ENCODE measurements at regions not wholly inside any gene's neighbourhood (a gene's known extent, or its start where the extent isn't known, plus 50 kb on each side); places are given as distances from the start of the nearest gene placed in this dataset.
"Not testable (repeated sequence)": the region's sequence is repeated elsewhere in the genome, so short reads cannot be mapped to it uniquely, and the experiment has no call there.

DNA sequence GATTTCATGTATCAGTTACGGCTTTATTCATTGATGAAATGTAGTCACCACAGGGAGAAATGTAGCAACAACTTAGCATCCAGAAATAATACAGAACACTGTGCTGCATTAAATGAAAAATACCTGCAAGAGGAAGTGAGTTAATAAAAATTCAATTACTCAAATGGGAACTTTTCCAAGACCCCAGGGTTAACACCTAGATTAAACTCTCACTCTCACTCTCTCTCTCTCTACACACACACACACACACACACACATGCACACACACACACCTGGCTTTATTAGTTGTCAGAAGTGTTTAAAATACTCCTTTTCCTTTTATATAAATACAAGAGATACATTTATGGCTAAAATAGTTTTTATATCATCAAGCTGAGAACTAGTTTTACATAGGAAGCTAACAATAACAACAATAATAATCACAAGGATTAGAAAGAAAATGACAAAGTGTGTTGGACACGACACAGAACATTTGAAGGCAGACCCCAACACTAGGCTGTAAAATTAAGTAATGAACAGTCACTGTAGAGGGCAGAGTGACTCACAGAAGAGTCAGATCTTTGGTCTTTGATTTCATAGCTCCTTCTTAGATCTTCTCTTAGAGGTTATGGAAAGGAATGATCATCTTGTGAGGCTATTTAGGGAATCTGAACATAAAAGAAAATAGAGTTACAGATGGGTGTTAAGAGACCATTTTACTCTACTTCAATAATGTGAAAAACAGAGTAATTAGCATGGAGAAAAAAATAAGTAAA lies 1266.0 kb upstream of the ADGRL2 start:
- DNase-seq = no peak

GRCh38 chr1:80533775-80534334 lies 1266.9 kb upstream of the ADGRL2 start:
- DNase-seq = no peak

GRCh38 chr1:80533093-80533492 lies 1267.6 kb upstream of the ADGRL2 start:
- no peak for DNase-seq

DNA sequence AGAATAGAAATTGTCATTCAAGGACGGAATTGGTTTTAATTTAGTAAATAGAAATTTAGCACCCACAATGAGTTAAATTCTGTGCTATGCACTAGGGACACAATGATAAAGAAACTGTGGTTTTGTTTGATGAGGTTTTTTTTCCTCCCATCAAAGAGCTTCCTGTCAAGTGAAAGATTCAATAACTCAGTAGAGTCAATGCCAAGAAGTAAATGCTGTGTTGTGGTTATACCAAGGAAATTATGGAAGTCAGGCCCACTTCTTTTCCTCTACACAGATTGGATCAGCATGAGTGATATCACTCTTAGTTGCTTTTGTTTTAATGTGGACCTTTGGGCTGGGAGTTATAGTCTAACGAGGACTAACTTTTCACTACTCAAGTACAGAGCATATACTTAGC lies 1269.6 kb upstream of the ADGRL2 start:
- no peak for DNase-seq

- no peak for DNase-seq
Measured at GRCh38 chr1:80529546-80529945, 1271.2 kb upstream of the ADGRL2 start.

DNA sequence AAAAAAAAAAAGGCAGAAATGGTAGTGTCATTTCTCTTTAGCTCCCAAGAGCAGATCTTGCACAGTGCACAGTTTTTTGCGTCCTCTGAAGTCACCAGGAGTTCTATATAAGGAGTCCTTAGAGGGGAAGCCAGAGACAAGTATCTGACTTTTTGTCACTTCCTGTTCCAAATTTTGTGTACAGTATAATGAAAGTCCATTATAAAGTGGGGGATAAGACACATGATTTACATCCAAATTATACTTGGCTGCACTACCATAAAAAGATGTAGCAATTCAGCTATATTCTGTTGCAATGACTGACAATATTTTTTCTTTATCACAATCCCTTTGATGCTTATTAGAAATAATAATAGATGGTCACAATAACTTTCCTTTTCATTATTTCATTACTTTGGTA lies 1276.9 kb upstream of the ADGRL2 start:
- peak; percentile 25 to 42 for DNase-seq

DNA sequence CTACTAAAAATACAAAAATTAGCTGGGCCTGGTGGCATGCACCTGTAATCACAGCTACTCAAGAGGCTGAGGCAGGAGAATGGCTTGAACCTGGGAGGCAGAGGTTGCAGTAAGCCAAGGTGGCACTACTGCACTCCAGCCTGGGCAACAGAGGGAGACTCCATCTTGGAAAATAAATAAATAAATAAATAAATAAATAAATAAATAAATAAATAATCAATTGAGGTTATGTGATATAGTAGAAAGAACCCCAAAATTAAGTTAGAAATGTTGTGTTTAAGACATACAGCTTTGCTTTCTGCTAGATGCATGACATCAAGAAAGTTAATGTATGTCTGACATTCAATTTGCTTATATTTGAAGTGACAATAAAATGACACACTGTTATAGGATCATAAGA lies 1277.7 kb upstream of the ADGRL2 start:
- not testable (repeated sequence) for DNase-seq

- no peak for DNase-seq
Measured at GRCh38 chr1:80520949-80521348, 1279.8 kb upstream of the ADGRL2 start.

GRCh38 chr1:80517062-80517461 lies 1283.7 kb upstream of the ADGRL2 start:
- DNase-seq = no peak

DNA sequence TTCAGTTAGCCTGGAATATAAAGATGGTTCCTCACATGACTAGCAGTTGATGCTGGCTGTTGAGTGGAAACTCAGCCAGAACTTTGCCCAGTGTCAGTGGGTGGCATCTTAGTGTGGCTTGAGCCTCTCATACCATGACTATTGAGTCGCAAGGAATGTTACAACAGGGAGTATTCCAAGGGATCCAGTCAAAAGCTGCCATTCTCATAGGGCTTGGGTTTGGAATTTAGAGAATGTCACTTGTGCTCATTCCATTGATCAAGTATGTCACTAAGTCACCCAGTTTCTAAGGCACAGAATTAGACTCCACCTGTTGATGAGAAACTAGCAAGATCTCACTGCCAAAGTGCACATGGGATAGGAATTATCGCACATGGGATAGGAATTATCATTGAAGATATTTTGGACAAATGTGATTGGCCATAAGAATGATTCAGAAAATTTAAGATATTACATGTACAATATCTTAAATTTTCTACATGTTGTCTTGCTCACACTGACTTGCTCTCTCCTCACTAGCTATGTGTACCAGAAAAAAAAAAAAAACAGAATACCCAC lies 1290.7 kb upstream of the ADGRL2 start:
- DNase-seq = no peak

DNA sequence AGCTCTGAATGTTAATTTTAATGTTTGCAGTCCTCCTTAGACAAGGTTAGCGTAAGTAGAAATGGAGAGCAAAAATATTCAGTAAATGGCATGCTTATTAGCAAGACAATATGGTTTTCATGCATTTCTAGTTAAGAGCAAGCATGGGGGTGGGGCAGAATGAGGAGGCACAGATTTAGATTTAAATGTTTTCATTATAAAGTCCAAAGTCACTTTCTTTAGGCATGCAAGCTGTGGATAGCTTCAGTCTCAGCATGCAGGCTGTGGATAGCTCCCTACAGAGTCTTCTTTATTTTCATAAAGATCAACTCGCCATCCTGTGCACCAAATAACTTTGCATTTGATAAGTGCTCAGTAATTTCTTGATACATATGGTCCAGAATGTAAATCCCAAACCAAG lies 1294.5 kb upstream of the ADGRL2 start:
- DNase-seq = no peak

GRCh38 chr1:80498673-80499072 lies 1302.1 kb upstream of the ADGRL2 start:
- peak; percentile 35 to 40 for DNase-seq

- DNase-seq = no peak
Measured at GRCh38 chr1:80495806-80496205, 1304.9 kb upstream of the ADGRL2 start.

DNA sequence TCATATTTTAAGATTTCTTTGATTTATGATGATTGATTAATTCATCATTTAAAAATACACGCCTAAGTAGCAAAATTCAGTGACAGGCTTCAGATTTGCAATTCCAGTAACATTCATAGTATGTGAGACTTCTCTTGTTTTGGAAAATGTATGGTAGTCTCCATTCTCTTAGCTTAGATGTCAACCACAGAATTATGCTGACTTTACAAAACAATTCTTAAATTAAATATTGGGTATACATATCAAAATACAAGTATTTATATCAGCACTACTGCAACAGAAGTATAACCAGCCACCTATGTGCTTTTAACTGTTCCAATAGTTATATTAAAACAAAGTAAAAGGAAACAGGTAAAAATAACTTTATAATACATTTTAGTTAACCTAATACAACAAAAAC lies 1328.6 kb upstream of the ADGRL2 start:
- DNase-seq = no peak

DNA sequence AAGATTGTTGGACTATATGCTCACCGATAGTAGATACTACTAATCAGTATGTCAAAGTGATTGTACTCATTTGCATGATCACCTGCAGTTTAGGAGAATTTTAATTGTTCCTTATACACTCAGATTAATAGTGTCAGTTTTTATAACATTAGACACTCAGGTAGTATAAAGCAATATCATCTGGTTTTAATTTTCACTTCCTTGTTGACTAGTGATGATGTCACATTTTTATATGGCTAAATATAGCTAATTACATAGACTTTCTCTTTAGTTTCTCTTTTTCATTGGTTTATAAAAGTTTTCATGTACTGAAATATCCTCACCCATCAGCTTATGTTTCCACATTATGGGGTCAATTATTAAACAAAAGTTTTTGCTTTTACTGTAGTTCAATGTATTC lies 1332.4 kb upstream of the ADGRL2 start:
- DNase-seq = no peak

DNA sequence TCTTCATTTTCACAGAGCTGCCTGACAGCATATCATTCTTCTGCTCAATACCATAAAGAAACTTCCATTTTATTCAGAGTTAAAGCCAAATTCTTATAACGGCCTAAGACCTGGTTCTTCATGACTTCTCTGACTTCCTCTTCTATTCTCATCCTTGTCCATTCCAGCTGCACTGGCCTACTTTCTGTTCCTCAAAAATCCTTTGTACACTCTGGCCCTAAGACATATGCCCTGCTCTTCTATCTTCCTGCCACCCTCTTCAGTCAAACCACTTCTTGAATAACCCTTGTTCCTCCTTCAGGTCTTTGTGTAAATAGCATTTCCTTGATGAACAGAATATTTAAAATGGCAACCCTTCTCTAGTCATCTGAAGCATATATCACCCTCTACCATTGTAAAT lies 1338.7 kb upstream of the ADGRL2 start:
- DNase-seq = no peak

- DNase-seq = no peak
Measured at GRCh38 chr1:80457409-80457808, 1343.3 kb upstream of the ADGRL2 start.

DNA sequence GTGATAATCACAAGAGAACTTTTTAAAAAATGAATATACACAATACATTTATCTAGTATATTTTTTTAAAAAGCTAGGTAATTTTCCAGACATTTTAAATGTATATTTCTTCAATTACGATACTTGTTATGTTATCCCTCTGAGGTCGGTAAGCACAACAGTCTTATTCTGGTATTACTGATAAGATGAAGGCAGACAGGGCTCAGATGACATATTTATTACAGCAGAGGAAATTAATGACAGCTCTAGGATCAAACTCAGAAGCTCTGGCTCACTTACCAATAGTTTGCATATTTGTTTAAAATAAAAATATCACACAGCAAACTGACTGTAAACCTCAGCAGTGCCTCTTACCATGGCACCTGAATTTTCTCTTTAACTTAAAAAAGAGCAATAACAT lies 1347.0 kb upstream of the ADGRL2 start:
- no peak for DNase-seq

- no peak for DNase-seq
Measured at GRCh38 chr1:80450711-80451110, 1350.0 kb upstream of the ADGRL2 start.

- DNase-seq = no peak
Measured at GRCh38 chr1:80448081-80448480, 1352.7 kb upstream of the ADGRL2 start.

GRCh38 chr1:80447526-80447925 lies 1353.2 kb upstream of the ADGRL2 start:
- no peak for DNase-seq

- no peak for DNase-seq
Measured at GRCh38 chr1:80445033-80445432, 1355.7 kb upstream of the ADGRL2 start.

DNA sequence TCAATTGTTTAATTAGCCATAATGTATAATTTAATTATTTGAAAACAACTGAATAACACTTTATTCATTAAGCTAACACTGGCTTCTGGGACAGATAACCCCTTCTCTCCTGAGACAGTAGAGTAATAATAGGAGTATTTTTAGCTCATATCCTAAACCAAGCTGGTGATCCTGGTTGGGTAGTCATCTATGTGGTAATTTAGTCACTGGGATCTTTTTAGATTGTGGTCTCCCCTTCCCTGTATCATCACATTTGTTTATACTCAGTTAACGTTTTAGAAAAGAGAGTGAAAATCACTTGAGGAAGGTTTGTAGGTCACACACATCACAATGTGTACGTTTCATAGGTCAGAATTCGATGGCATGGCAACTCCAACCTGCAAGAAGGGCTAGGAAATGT lies 1356.6 kb upstream of the ADGRL2 start:
- no peak for DNase-seq

GRCh38 chr1:80441664-80442063 lies 1359.1 kb upstream of the ADGRL2 start:
- no peak for DNase-seq

Data from right lung (tissue), 2 donors.